ENCODE measurements at regions not wholly inside any gene's neighbourhood (a gene's known extent, or its start where the extent isn't known, plus 50 kb on each side); places are given as distances from the start of the nearest gene placed in this dataset.

DNA sequence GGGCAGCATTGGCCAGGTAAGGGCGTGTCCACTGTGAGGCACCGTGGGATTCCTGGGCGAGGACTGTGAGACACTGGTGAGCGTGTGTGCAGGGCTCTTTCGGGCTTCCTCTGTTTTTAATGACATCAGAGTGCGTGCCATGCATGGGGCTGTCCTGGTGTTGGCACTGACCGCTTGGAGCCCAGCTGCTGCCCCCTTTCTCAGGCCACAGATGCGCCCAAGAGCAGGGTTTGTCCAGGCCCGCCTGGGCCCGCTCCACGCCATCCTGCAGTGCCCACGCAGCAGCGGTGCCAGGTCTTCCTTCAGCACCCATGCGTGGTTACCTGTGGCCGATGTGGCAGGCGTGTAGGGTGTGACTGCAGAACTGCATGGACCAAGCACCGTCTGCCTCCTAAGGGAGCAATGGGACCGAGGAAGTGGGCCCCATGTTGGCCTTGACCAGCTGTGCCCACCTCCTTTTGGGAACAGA lies 72.3 kb upstream of the SEPTIN5 start:
- Mint-ChIP-seq H3K27me3 (ENCODE audit: insufficient read depth, low read depth) (peaks cover 10% of the 10 kb centered on the region), H3K4me1 (no peaks in the 10 kb centered on the region), H3K36me3 (no peaks in the 10 kb centered on the region), H3K27ac (no peak overlapping the region), H3K4me3 (no peak overlapping the region), H3K9me3 (peaks cover 7% of the 10 kb centered on the region)
- H2AFZ ChIP-seq (replicated peaks) = no peak overlapping the region
- no peak for DNase-seq (ENCODE audit: low spot score)
- H4K20me1 ChIP-seq (ENCODE audit: low read depth) = no peaks in the 10 kb centered on the region
- H3K4me2 ChIP-seq = peak overlapping the region; percentile 70
- TF ChIP-seq, protein P1, sequence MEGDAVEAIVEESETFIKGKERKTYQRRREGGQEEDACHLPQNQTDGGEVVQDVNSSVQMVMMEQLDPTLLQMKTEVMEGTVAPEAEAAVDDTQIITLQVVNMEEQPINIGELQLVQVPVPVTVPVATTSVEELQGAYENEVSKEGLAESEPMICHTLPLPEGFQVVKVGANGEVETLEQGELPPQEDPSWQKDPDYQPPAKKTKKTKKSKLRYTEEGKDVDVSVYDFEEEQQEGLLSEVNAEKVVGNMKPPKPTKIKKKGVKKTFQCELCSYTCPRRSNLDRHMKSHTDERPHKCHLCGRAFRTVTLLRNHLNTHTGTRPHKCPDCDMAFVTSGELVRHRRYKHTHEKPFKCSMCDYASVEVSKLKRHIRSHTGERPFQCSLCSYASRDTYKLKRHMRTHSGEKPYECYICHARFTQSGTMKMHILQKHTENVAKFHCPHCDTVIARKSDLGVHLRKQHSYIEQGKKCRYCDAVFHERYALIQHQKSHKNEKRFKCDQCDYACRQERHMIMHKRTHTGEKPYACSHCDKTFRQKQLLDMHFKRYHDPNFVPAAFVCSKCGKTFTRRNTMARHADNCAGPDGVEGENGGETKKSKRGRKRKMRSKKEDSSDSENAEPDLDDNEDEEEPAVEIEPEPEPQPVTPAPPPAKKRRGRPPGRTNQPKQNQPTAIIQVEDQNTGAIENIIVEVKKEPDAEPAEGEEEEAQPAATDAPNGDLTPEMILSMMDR (IDR thresholded peaks at IDR 0.05) = no peak
- TF ChIP-seq EZH2phosphoT487 (IDR thresholded peaks at IDR 0.05) (no peak), EZH2 (IDR thresholded peaks at IDR 0.05) (no peak)
- no peaks in the 10 kb centered on the region for H3K4me1 ChIP-seq
- H3K27ac ChIP-seq = no peak overlapping the region
- H3K9ac ChIP-seq = no peak overlapping the region
- H3K9me3 ChIP-seq (ENCODE audit: low read depth) = no peaks in the 10 kb centered on the region
- H3K27me3 ChIP-seq = peaks cover 8% of the 10 kb centered on the region
- H3F3A ChIP-seq (ENCODE audit: low read depth) = no peaks in the 10 kb centered on the region
- no peaks in the 10 kb centered on the region for H3K79me2 ChIP-seq (ENCODE audit: low read depth)
- no peaks in the 10 kb centered on the region for H3K36me3 ChIP-seq
- no peak overlapping the region for H3K4me3 ChIP-seq

DNA sequence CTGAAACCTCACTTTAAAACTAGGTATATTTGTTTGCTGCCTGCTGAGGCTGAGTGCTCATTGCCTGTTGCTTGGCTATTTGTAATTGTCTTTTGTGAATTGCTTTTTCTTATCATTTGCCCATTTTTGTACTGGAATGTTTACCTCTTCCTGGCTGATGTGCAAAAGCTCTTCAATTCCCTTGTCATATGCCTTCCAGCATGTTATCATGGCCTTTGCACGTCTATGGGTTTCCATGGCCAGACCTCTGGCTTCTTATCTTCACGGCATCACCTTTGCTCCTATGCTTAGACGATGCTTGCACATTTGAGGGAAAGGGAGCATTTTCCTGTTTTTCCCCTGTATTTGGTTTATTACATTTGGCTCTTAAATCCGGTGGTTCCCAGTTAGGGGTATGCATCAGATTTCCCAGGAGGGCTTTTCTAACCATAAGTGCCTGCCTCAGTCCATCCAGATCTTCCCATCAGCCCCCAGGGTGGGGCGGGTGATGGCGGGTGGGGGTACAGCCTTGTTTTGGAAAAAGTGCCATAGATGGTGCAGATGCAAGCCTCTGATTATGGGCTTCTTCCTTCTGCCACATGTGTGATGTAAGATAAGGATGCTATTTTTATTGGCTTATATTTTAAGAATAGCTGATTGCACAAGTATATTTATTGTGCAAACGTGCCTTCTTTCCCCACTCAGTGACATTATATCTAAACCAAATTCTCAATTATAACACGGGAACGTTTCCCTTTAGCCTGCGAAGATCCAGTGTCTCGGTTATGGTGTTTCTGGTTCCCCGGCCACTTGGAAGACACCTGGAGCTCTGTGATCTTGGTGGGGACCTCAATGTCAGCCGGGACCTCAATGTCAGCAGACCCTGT lies 70.6 kb upstream of the SEPTIN5 start:
- no peak for TF ChIP-seq EZH2phosphoT487 (IDR thresholded peaks at IDR 0.05)
- TF ChIP-seq, protein P1 (IDR thresholded peaks at IDR 0.05) = no peak
- Histone ChIP-seq H3K4me3 (no peak overlapping the region), H2AFZ (replicated peaks) (no peak overlapping the region), H3K9me3 (ENCODE audit: low read depth) (peaks cover 8% of the 10 kb centered on the region), H3K4me2 (no peak overlapping the region), H3K36me3 (no peaks in the 10 kb centered on the region), H3F3A (ENCODE audit: low read depth) (no peaks in the 10 kb centered on the region), H3K79me2 (ENCODE audit: low read depth) (no peaks in the 10 kb centered on the region), H3K9ac (no peak overlapping the region), H4K20me1 (ENCODE audit: low read depth) (no peaks in the 10 kb centered on the region), H3K4me1 (no peaks in the 10 kb centered on the region), H3K27ac (no peak overlapping the region), H3K27me3 (peaks cover 8% of the 10 kb centered on the region)
- H3K9me3 Mint-ChIP-seq = peaks cover 17% of the 10 kb centered on the region
- H3K4me3 Mint-ChIP-seq = no peak overlapping the region
- H3K4me1 Mint-ChIP-seq = no peaks in the 10 kb centered on the region
- no peak for DNase-seq (ENCODE audit: low spot score)
- peaks cover 9% of the 10 kb centered on the region for H3K27me3 Mint-ChIP-seq (ENCODE audit: insufficient read depth, low read depth)
- H3K27ac Mint-ChIP-seq = no peak overlapping the region
- H3K36me3 Mint-ChIP-seq = no peaks in the 10 kb centered on the region

DNA sequence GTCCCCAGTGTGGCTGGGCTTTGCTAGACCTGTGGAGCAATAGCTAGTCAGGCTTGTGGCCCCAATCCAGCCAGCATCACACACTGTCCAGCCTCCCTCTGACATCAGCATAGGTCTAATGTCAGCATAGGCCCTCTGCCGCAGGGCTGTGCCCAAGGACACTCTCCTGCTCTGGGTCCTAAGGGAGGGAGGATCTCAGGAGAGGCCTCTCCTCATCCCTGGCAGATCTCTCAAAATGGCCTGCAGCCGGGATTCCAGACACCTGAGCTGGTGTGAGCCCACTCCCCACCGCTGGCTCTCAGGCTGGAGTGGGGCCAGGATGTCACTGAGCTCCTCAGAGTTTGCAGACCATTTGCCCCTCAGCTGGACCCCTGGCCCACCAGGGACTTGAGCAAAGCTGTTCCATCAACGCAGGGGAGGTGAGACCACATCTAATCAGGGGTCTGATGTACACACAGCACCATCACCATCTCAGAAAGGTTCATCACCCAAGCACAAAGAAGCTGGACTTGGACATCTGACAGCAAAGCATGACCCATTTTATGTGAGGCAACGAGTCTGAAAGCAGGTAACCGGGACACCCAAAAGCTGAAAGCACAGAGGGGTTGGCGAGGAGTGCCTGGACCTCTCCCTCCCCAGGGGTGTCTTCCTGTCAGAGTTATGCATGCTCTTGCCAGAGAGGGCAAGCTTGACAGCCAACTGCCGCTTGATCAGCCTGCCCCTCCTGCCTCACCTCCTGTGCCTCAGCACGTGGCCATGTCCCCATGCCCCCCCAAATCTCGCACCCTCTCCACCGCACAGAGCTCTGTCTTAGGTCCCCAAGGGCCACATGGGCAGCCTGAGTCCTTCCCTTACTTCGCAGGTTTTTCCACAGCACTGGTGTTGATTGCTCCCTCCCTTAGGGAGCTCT lies 69.7 kb upstream of the SEPTIN5 start:
- Mint-ChIP-seq H3K4me3 (no peak overlapping the region), H3K27ac (no peak overlapping the region), H3K9me3 (peaks cover 17% of the 10 kb centered on the region), H3K4me1 (no peaks in the 10 kb centered on the region), H3K27me3 (ENCODE audit: insufficient read depth, low read depth) (peaks cover 10% of the 10 kb centered on the region), H3K36me3 (no peaks in the 10 kb centered on the region)
- Histone ChIP-seq H3F3A (ENCODE audit: low read depth) (no peaks in the 10 kb centered on the region), H3K36me3 (no peaks in the 10 kb centered on the region), H3K27ac (no peak overlapping the region), H3K9ac (no peak overlapping the region), H3K9me3 (ENCODE audit: low read depth) (peaks cover 9% of the 10 kb centered on the region), H2AFZ (replicated peaks) (no peak overlapping the region), H4K20me1 (ENCODE audit: low read depth) (no peaks in the 10 kb centered on the region), H3K4me1 (no peaks in the 10 kb centered on the region), H3K4me3 (no peak overlapping the region), H3K4me2 (no peak overlapping the region), H3K79me2 (ENCODE audit: low read depth) (no peaks in the 10 kb centered on the region), H3K27me3 (peaks cover 8% of the 10 kb centered on the region)
- TF ChIP-seq EZH2phosphoT487 (IDR thresholded peaks at IDR 0.05) (no peak), EZH2 (IDR thresholded peaks at IDR 0.05) (no peak)
- TF ChIP-seq, protein P1 (IDR thresholded peaks at IDR 0.05) = no peak
- DNase-seq (ENCODE audit: low spot score) = no peak
